HG03469 (cell line): ENCODE measurements at regions not wholly inside any gene's neighbourhood (a gene's known extent, or its start where the extent isn't known, plus 50 kb on each side); places are given as distances from the start of the nearest gene placed in this dataset.
"Not testable (repeated sequence)": the region's sequence is repeated elsewhere in the genome, so short reads cannot be mapped to it uniquely, and the experiment has no call there.

Experiments used
- ATAC-seq: cut with Tn5 transposase; IDR thresholded peaks from one replicate; pipeline ENCODE4 v1.9.1; 2021; ENCODE audit warnings: mild to moderate bottlenecking, moderate library complexity, moderate number of reproducible peaks; ENCODE audit not compliant: unreplicated experiment

- not testable (repeated sequence) for ATAC-seq
Observed at GRCh38 chr4:49117951-49118350, 131.9 kb downstream of the CWH43 start.

- peak; percentile 32 for ATAC-seq
Observed at GRCh38 chr4:49118379-49119212, 132.5 kb downstream of the CWH43 start.

GRCh38 chr4:49119345-49119744 is 133.3 kb downstream of the CWH43 start:
- peak; percentile 4 for ATAC-seq

DNA sequence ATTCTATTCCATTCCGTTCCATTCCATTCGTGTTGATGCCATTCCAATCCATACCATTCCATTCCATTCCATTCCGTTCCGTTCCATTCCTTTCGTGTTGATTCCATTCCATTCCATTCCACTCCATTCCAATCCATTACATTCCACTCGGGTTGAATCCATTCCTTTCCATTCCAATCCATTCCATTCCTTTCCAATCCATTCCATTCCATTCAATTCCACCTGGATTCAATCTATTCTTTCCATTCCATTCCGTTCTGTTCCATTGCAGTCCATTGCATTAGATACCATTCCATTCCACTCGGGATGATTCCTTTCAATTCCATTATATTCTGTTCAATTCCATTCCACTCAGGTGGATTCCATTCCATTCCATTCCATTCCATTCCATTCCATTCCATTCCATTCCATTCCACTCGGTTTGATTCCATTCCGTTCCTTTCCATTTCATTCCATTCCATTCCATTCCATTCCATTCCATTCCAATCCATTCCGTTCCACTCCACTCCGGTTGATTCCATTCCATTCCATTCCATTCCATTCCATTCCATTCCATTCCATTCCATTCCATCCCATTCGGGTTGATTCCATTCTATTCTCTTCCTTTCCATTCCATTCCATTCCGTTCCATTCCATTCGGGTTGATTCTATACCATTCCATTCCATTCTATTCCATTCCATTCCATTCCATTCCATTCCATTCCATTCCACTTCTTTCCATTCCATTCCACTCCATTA is 134.1 kb downstream of the CWH43 start:
- not testable (repeated sequence) for ATAC-seq

DNA sequence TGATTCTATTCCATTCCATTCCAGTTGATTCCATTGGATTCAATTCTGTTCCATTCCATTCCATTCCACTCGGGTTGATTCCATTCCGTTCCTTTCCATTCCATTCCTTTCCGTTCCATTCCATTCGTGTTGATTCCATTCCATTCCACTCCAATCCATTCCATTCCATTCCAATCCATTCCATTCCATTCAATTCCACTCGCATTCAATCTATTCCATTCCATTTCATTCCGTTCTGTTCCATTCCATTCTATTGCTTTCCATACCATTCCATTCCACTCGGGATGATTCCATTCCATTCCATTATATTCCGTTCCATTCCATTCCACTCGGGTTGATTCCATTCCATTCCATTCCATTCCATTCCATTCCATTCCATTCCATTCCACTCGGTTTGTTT is 134.7 kb downstream of the CWH43 start:
- peak; percentile 20 for ATAC-seq

GRCh38 chr4:49126443-49126842 is 140.4 kb downstream of the CWH43 start:
- ATAC-seq: not testable (repeated sequence)

DNA sequence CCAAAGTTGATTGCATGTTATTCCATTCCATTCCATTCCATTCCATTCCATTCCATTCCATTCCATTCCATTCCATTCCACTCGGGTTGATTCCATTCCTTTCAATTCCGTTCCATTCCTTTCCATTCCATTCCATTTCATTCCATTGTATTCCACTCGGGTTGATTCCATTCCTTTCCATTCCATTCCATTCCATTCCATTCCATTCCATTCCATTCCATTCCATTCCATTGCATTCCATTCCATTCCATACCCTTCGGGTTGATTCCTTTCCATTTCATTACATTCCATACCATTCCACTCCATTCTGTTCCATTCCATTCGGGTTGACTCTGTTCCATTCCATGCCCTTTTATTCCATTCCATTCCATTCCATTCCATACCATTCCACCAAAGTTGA is 140.8 kb downstream of the CWH43 start:
- not testable (repeated sequence) for ATAC-seq

DNA sequence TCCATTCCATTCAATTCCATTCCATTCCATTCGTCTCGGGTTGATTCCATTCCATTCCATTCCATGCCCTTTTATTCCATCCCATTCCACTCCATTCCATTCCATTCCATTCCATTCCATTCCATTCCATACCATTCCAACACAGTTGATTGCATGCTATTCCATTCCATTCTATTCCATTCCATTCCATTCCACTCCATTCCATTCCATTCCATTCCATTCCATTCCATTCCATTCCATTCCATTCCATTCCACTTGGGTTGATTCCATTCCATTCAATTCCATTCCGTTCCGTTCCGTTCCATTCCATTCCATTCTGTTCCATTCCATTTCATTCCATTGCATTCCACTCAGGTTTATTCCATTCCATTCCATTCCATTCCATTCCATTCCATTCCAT is 143.3 kb downstream of the CWH43 start:
- not testable (repeated sequence) for ATAC-seq

DNA sequence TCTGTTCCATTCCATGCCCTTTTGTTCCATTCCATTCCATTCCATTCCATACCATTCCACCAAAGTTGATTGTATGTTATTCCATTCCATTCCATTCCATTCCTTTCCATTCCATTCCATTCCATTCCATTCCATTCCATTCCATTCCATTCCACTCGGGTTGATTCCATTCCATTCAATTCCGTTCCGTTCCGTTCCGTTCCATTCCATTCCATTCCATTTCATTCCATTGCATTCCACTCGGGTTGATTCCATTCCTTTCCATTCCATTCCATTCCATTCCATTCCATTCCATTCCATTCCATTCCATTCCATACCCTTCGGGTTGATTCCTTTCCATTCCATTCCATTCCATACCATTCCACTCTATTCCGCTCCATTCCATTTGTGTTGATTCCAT is 143.8 kb downstream of the CWH43 start:
- ATAC-seq: not testable (repeated sequence)

- ATAC-seq: not testable (repeated sequence)
Observed at GRCh38 chr4:49130724-49131123, 144.6 kb downstream of the CWH43 start.

GRCh38 chr4:49137043-49137442 is 151.0 kb downstream of the CWH43 start:
- peak; percentile 37 for ATAC-seq

- not testable (repeated sequence) for ATAC-seq
Observed at GRCh38 chr4:49137961-49138360, 151.9 kb downstream of the CWH43 start.

GRCh38 chr4:49138818-49139217 is 152.7 kb downstream of the CWH43 start:
- ATAC-seq: not testable (repeated sequence)

DNA sequence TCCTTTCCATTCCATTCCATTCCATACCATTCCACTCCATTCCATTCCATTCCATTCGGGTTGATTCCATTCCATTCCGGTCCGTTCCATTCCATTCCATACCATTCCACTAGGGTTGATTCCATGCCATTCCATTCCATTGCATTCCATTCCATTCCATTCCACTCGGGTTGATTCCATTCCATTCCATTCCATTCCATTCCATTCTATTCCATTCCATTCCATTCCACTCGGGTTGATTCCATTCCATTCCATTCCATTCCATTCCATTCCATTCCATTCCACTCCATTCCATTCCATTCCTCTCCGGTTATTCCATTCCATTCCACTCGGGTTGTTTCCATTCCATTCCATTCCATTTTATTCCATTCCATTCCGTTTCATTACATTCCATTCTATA is 153.4 kb downstream of the CWH43 start:
- ATAC-seq: peak; percentile 32

DNA sequence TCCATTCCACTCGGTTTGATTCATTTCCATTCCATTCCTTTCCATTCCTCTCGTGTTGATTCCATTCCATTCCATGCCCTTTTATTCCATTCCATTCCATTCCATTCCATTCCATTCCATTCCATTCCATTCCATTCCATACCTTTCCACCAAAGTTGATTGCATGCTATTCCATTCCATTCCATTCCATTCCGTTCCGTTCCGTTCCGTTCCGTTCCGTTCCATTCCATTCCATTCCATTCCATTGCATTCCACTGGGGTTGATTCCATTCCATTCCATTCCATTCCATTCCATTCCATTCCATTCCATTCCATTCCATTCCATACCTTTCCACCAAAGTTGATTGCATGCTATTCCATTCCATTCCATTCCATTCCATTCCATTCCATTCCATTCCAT is 154.3 kb downstream of the CWH43 start:
- not testable (repeated sequence) for ATAC-seq

DNA sequence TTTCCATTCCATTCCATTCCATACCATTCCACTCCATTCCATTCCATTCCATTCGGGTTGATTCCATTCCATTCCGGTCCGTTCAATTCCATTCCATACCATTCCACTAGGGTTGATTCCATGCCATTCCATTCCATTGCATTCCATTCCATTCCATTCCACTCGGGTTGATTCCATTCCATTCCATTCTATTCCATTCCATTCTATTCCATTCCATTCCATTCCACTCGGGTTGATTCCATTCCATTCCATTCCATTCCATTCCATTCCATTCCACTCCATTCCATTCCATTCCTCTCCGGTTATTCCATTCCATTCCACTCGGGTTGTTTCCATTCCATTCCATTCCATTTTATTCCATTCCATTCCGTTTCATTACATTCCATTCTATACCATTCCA is 155.9 kb downstream of the CWH43 start:
- not testable (repeated sequence) for ATAC-seq

- ATAC-seq: peak; percentile 34
Observed at GRCh38 chr4:49147143-49147542, 161.1 kb downstream of the CWH43 start.

DNA sequence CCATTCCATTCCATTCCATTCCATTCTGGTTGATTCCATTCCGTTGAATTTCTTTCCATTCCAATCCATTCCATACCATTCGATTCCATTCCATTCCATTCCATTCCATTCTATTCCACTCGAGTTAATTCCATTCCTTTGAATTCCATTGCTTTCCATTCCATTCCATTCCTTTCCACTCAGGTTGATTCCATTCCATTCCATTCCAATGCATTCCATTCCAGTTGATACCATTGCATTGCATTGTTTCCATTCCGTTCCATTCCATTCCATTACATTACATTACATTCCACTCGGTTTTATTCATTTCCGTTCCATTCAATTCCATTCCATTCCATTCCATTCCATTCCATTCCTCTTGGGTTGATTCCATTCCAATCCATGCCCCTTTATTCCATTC is 161.5 kb downstream of the CWH43 start:
- not testable (repeated sequence) for ATAC-seq

DNA sequence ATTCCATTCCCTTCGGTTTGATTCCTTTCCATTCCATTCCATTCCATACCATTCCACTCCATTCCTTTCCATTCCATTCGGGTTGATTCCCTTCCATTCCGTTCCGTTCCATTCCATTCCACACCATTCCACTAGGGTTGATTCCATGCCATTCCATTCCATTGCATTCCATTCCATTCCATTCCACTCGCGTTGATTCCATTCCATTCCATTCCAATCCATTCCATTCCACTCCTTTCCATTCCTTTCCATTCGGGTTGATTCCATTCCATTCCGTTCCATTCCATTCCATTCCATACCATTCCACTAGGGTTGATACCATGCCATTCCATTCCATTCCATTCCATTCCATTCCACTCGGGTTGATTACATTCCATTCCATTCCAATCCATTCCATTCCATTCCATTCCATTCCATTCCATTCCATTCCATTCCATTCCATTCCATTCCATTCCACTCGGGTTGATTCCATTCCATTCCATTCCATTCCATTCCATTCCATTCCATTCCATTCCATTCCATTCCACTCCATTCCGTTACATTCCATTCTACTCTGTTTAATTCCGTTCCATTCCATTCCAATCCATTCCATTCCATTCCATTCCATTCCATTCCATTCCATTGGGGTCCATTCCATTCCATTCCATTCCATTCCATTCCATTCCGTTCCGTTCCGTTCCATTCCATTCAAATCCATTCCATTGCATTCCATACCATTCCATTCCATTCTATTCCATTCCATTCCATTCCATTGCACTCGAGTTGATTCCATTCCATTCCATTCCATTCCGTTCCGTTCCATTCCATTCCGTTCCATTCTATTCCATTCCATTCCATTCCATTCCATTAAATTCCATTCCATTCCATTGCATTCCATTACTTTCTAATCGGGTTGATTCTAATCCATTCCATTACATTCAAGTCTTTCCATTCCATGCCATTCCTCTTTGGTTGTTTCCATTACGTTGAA is 163.2 kb downstream of the CWH43 start:
- ATAC-seq: peak; percentile 59

GRCh38 chr4:49150351-49151083 is 164.4 kb downstream of the CWH43 start:
- not testable (repeated sequence) for ATAC-seq
